ENCODE measurements at regions not wholly inside any gene's neighbourhood (a gene's known extent, or its start where the extent isn't known, plus 50 kb on each side); places are given as distances from the start of the nearest gene placed in this dataset.

GRCh38 chr1:95497566-95497965 lies 263.6 kb downstream of the RWDD3 start:
- H3K27me3 ChIP-seq (replicated peaks in 1 of 4; ENCODE audit: control insufficient read depth in 3 of 4, extremely low read depth in 1 of 4, insufficient read depth in 3 of 4, low read length in 3 of 4) = no peaks in the 10 kb centered on the region
- no peak overlapping the region for H3K18ac ChIP-seq (ENCODE audit: extremely low read depth, low read length)
- H4K91ac ChIP-seq (replicated peaks; ENCODE audit: insufficient read length, low read length) = no peak overlapping the region
- 0 out of 2 replicates have a peak overlapping the region, but pooled peaks have one; percentile 10 for H2BK12ac ChIP-seq (ENCODE audit: low read depth, low read length)
- no peak overlapping the region for H2BK15ac ChIP-seq (ENCODE audit: low read length)
- H2AK5ac ChIP-seq (ENCODE audit: low read depth, low read length) = no peak overlapping the region
- H3K79me2 ChIP-seq (ENCODE audit: control insufficient read depth in 1 of 2, insufficient read depth in 2 of 2, low read length in 2 of 2) = no peaks in the 10 kb centered on the region
- peaks cover 0 to 14% (median 4%) of the 10 kb centered on the region in 4 experiments; a peak in 3 of 7 replicates for H3K4me1 ChIP-seq (replicated peaks in 1 of 4; ENCODE audit: control insufficient read depth in 3 of 4, insufficient read depth in 4 of 4, low read length in 3 of 4)
- no peak overlapping the region for H3K4ac ChIP-seq (replicated peaks; ENCODE audit: insufficient read length, low read depth, low read length)
- H3K9ac ChIP-seq (replicated peaks in 1 of 4; ENCODE audit: extremely low read depth in 1 of 4, low read depth in 3 of 4, low read length in 3 of 4) = no peak overlapping the region
- H3K27ac ChIP-seq (ENCODE audit: low read depth, low read length) = no peak overlapping the region
- H4K20me1 ChIP-seq (replicated peaks in 1 of 2; ENCODE audit: control insufficient read depth in 1 of 2, insufficient read depth in 2 of 2, low read length in 2 of 2) = no peaks in the 10 kb centered on the region
- no peak for TF ChIP-seq TBP (IDR thresholded peaks at IDR 0.05; ENCODE audit: low read depth, low read length)
- no peak for TF ChIP-seq POU5F1 (IDR thresholded peaks at IDR 0.05; ENCODE audit: low read depth, low read length)
- TF ChIP-seq POLR2AphosphoS5 (IDR thresholded peaks at IDR 0.05; ENCODE audit: low read depth, low read length) = no peak
- no peak overlapping the region for H3K4me3 ChIP-seq (ENCODE audit: extremely low read depth in 1 of 4, insufficient read depth in 2 of 4, low read depth in 3 of 4, low read length in 4 of 4)
- ChIA-PET CTCF (ENCODE audit: partially characterized antibody) (interaction anchor here (1.2 kb wide), 1 partner anchor 1582 kb away, joined by 3 read pairs; no protein-coding TSS in a partner anchor), POLR2A (ENCODE audit: partially characterized antibody) (no interaction called here)
- no peak overlapping the region for H3K14ac ChIP-seq (ENCODE audit: insufficient read length)
- DNase-seq (ENCODE audit: low read depth in 1 of 2, low spot score in 2 of 2) (no peak), FAIRE-seq (no peak)
- no peaks in the 10 kb centered on the region for H3K79me1 ChIP-seq (ENCODE audit: low read depth, low read length)
- H3K56ac ChIP-seq (replicated peaks; ENCODE audit: insufficient read length, low read depth, low read length) = no peak overlapping the region
- no peaks in the 10 kb centered on the region for H3K36me3 ChIP-seq (ENCODE audit: control insufficient read depth in 2 of 4, insufficient read depth in 4 of 4, low read length in 3 of 4)
- H3K23me2 ChIP-seq (ENCODE audit: low read depth, low read length) = no peaks in the 10 kb centered on the region
- no peak overlapping the region for H2BK120ac ChIP-seq (replicated peaks; ENCODE audit: low read depth, low read length)
- H2BK5ac ChIP-seq (ENCODE audit: low read depth, low read length) = no peak overlapping the region
- 93% methylated on average over 4 of the region's 4 CpGs; no CpG with 5 or more reads in 1 of the 2 experiments for WGBS, 2 experiments (ENCODE audit: extremely low coverage in 1 of 2, insufficient coverage in 1 of 2, insufficient read length in 1 of 2, insufficient replicate concordance in 2 of 2, low coverage in 1 of 2, low lambda C conversion rate in 2 of 2, missing lambda C conversion rate in 1 of 2)
- H3K9me3 ChIP-seq (ENCODE audit: insufficient read depth in 2 of 2, low read depth in 1 of 2, low read length in 1 of 2) = no peaks in the 10 kb centered on the region
- no peak overlapping the region for H2BK20ac ChIP-seq (ENCODE audit: low read length)
- no peak overlapping the region for H4K8ac ChIP-seq (ENCODE audit: extremely low read depth, insufficient read depth, low read length)
- H3K23ac ChIP-seq (ENCODE audit: insufficient read length) = no peak overlapping the region
- H3K4me2 ChIP-seq (ENCODE audit: insufficient read depth in 1 of 2, low read depth in 2 of 2, low read length in 2 of 2) = no peak overlapping the region
- no peak overlapping the region; the same call in 1 of the 2 replicates for H2AFZ ChIP-seq (ENCODE audit: low read length)
- H4K5ac ChIP-seq (ENCODE audit: insufficient read length, low read depth, low read length) = no peak overlapping the region

Measured in H1 (cell line).